Neural cell (in vitro differentiated cells): ENCODE measurements at regions not wholly inside any gene's neighbourhood (a gene's known extent, or its start where the extent isn't known, plus 50 kb on each side); places are given as distances from the start of the nearest gene placed in this dataset.

Source experiments
- H2AFZ ChIP-seq: fragments of 200-600, 300-800 bp; sonication (generic), shearing (Covaris generic); 2 replicates; pipeline ENCODE4 v1.6.0; 2014; ENCODE audit warnings: low read depth, mild to moderate bottlenecking, antibody characterized with exemption, low read length, moderate library complexity
- H3F3A ChIP-seq: fragments of 200-600 bp; shearing (Covaris generic); 2 replicates; pipeline ENCODE4 v1.6.1; 2016; ENCODE audit warnings: mild to moderate bottlenecking, moderate library complexity, mixed read lengths, antibody characterized with exemption, low read length; ENCODE audit not compliant: insufficient read depth, poor library complexity, severe bottlenecking
- H3K27ac ChIP-seq: fragments of 200-600, 300-800 bp; sonication (generic), shearing (Covaris generic); 2 replicates; pipeline ENCODE4 v1.5.1; 2014; ENCODE audit warnings: mild to moderate bottlenecking, low read length, moderate library complexity
- H3K27me3 ChIP-seq: fragments of 300-800, 200-600 bp; sonication (generic), shearing (Covaris generic); 2 replicates; pipeline ENCODE4 v1.6.0; 2014; ENCODE audit warnings: mild to moderate bottlenecking, low read depth, low read length, moderate library complexity; ENCODE audit not compliant: insufficient read depth
- H3K36me3 ChIP-seq: fragments of 300-800, 200-600 bp; sonication (generic), shearing (Covaris generic); 2 replicates; pipeline ENCODE4 v1.5.1; 2014; ENCODE audit warnings: mild to moderate bottlenecking, antibody characterized with exemption, low read length, moderate library complexity; ENCODE audit not compliant: insufficient read depth
- H3K4me2 ChIP-seq: fragments of 300-800, 200-600 bp; sonication (generic), shearing (Covaris generic); 2 replicates; pipeline ENCODE4 v1.6.0; 2014; ENCODE audit warnings: mild to moderate bottlenecking, low read length
- H3K4me3 ChIP-seq: fragments of 300-800, 200-600 bp; sonication (generic), shearing (Covaris generic); 2 replicates; pipeline ENCODE4 v1.5.1; 2014; ENCODE audit warnings: mild to moderate bottlenecking, low read length, moderate library complexity
- H3K79me2 ChIP-seq: fragments of 200-600 bp; shearing (Covaris generic); replicated peaks from 2 replicates; pipeline ENCODE4 v1.6.0; 2014; ENCODE audit warnings: mild to moderate bottlenecking, low read length, moderate library complexity; ENCODE audit not compliant: insufficient read depth
- H3K9ac ChIP-seq: fragments of 300-800, 200-600 bp; sonication (generic), shearing (Covaris generic); 2 replicates; pipeline ENCODE4 v1.6.1; 2016; ENCODE audit warnings: mild to moderate bottlenecking, low read length, mixed read lengths
- H3K9me2 ChIP-seq: fragments of 200-600 bp; shearing (Covaris generic); 2 replicates; pipeline ENCODE4 v1.6.1; 2016; ENCODE audit warnings: mild to moderate bottlenecking, low read length, mixed read lengths; ENCODE audit not compliant: insufficient read depth
- H3K9me3 ChIP-seq: fragments of 200-600, 300-800 bp; sonication (generic), shearing (Covaris generic); 2 replicates; pipeline ENCODE4 v1.6.1; 2016; ENCODE audit warnings: mild to moderate bottlenecking, mixed run types, low read length, moderate library complexity, mixed read lengths
- H4K20me1 ChIP-seq: fragments of 200-600 bp; shearing (Covaris generic); 2 replicates; pipeline ENCODE4 v1.6.1; 2016; ENCODE audit warnings: mild to moderate bottlenecking, mixed run types; ENCODE audit not compliant: insufficient read depth
- CTCF ChIP-seq: fragments of 450-650 bp; IDR thresholded peaks from 2 replicates; pipeline ENCODE4 v1.5.1; 2014; ENCODE audit warnings: antibody characterized with exemption, mild to moderate bottlenecking, moderate library complexity; ENCODE audit not compliant: poor library complexity, severe bottlenecking
- EP300 ChIP-seq: fragments of 450-650 bp; conservative IDR thresholded peaks from 2 replicates; pipeline ENCODE4 v1.6.1; 2014; ENCODE audit warnings: antibody characterized with exemption, mild to moderate bottlenecking, moderate library complexity; ENCODE audit not compliant: poor library complexity, severe bottlenecking
- MXI1 ChIP-seq: fragments of 450-650 bp; conservative IDR thresholded peaks from 2 replicates; pipeline ENCODE4 v1.6.1; 2014; ENCODE audit warnings: antibody characterized with exemption, mild to moderate bottlenecking; ENCODE audit not compliant: poor library complexity, severe bottlenecking
- POLR2AphosphoS5 ChIP-seq: IDR thresholded peaks from 2 replicates; pipeline ENCODE4 v1.6.1; 2012
- RAD21 ChIP-seq: fragments of 450-650 bp; conservative IDR thresholded peaks from 2 replicates; pipeline ENCODE4 v1.6.1; 2014; ENCODE audit warnings: antibody characterized with exemption, mild to moderate bottlenecking, moderate library complexity
- REST ChIP-seq: IDR thresholded peaks from 2 replicates; pipeline ENCODE4 v1.6.1; 2012; ENCODE audit warnings: borderline replicate concordance
- SMC3 ChIP-seq: fragments of 450-650 bp; conservative IDR thresholded peaks from 2 replicates; pipeline ENCODE4 v1.6.1; 2014; ENCODE audit warnings: antibody characterized with exemption, mild to moderate bottlenecking, moderate library complexity; ENCODE audit not compliant: poor library complexity
- TAF1 ChIP-seq: IDR thresholded peaks from 2 replicates; pipeline ENCODE4 v1.6.1; 2012; ENCODE audit warnings: low read depth

DNA sequence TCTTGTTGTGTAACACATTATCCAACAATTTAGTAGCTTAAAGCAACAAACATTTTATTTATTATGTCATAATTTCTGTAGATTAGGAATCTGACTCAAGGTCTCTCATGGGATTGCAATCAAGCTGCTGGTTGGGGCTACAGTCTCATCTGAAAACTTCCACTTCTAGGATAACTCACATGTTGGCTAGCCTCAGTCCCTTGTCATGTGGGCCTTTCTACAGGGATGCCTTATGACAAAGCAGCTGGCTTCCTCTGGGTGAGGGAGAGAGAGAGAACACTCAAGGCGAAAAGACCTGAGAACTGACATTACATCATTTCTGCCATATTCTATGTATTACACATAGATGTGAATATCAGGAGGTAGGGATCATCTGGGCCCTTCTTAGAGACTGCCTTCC is 317.9 kb upstream of the VRK2 start:
- Histone ChIP-seq H3K36me3 (no peaks in the 10 kb centered on the region), H4K20me1 (no peaks in the 10 kb centered on the region), H3K27me3 (no peaks in the 10 kb centered on the region), H3K9me3 (no peaks in the 10 kb centered on the region), H3K79me2 (no peaks in the 10 kb centered on the region), H2AFZ (no peak overlapping the region), H3K4me2 (no peak overlapping the region), H3K9ac (no peak overlapping the region), H3K4me3 (no peak overlapping the region), H3F3A (peaks cover 3% of the 10 kb centered on the region), H3K27ac (no peak overlapping the region), H3K9me2 (no peaks in the 10 kb centered on the region)
- no peak for TF ChIP-seq CTCF
- no peak for TF ChIP-seq MXI1
- no peak for TF ChIP-seq RAD21
- TF ChIP-seq POLR2AphosphoS5, result no peak

DNA sequence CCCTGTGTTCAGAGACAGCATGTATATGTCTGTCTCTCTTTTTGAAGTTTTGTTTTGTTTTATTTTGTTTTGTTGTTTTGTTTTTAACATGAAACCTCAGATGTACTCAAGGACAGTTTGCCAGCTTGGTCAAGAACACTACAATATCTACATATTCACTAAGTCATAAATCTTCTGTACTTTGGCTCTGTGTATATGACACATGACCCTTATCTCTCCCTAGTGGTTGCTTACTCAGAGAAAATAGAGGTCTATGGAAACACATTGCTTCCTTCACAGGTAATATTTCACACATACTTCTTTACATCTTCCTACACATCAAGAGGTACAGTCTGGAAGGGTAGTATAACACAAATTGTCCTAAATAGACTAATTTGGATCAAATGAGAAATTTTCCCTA is 312.6 kb upstream of the VRK2 start:
- H4K20me1 ChIP-seq, result no peaks in the 10 kb centered on the region
- no peaks in the 10 kb centered on the region for H3F3A ChIP-seq
- no peak overlapping the region for H3K4me3 ChIP-seq
- no peaks in the 10 kb centered on the region for H3K27me3 ChIP-seq
- H3K4me2 ChIP-seq, result no peak overlapping the region
- H2AFZ ChIP-seq, result no peak overlapping the region
- no peak overlapping the region for H3K9ac ChIP-seq
- H3K27ac ChIP-seq, result no peak overlapping the region
- TF ChIP-seq MXI1 (no peak), SMC3 (no peak), EP300 (no peak), REST (no peak), CTCF (no peak), TAF1 (no peak)
- no peaks in the 10 kb centered on the region for H3K79me2 ChIP-seq
- H3K36me3 ChIP-seq, result no peaks in the 10 kb centered on the region
- no peaks in the 10 kb centered on the region for H3K9me3 ChIP-seq
- no peaks in the 10 kb centered on the region for H3K9me2 ChIP-seq
